GM19238 (cell line): ENCODE measurements at regions not wholly inside any gene's neighbourhood (a gene's known extent, or its start where the extent isn't known, plus 50 kb on each side); places are given as distances from the start of the nearest gene placed in this dataset.
A peak's percentile ranks its signal among the peaks of the same experiment; 100 is the strongest.

Experiments
- DNase-seq: peaks from one replicate; pipeline ENCODE4 v3.0.0; 2011; ENCODE audit warnings: low spot score; ENCODE audit not compliant: insufficient read length

DNA sequence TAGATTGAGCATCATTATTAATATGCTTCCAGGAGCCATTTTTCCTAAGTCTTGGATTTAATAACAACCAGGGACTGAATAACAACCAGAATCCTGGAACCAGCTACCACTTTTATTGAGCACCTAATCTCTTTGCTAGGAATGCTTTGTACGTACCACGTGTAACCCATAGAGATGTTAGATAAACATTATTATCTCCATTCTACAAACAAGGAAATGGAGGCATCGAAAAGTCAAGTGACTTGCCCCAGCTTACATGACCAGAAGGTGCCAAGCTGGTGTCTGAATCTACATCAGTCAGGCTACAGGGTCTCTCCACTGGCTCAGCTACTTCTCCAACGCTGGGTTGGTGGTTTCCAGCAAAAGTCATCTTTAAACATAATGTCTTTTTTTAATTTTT is 256.1 kb upstream of the ANKRD55 start:
- no peak for DNase-seq

DNA sequence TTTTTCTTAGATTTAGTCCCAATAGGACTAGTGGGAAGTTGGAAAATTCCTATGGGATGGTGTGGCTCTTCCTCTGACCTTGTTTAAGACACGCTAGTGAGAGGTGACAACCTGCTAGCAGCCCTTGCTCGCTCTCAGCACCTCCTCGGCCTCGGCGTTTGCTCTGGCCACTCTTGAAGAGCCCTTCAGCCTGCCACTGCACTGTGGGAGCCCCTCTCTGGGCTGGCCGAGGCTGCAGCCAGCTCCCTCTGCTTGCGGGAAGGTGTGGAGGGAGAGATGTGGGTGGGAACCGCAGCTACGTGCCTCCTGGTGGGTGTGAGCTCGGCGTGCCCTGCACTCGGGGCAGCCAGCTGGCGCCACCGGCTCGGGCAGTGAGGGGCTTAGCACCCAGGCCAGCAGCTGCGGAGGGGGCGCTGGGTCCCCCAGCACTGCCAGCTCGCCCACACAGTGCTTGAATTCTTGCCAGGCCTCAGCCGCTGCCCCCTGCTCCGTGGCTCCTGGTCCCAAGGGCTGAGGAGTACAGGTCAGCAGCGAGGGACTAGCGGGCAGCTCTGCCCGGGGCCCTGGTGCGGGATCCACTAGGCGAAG is 254.5 kb upstream of the ANKRD55 start:
- DNase-seq: no peak

DNA sequence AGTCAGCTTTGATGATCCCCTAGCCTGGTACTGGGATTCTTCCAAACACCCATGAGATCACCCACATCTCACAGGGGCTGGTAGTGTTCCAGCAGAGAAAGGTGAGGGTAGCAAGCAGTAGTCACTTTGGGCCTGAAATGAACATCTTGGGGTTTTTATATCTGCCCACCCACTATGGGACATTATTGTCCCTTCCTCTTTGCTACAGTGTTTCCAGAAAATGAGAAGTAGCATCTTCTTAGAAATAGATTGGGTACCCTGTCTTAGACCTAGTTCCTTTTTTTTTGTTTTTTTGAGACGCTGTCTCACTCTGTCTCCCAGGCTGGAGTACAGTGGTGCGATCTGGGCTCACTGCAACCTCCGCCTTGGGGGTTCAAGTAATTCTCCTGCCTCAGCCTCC is 249.2 kb upstream of the ANKRD55 start:
- DNase-seq: no peak

GRCh38 chr5:56481428-56482357 is 248.6 kb upstream of the ANKRD55 start:
- DNase-seq: peak; percentile 43

- no peak for DNase-seq
Measured at GRCh38 chr5:56480705-56481427, 247.7 kb upstream of the ANKRD55 start.

GRCh38 chr5:56480078-56480704 is 247.1 kb upstream of the ANKRD55 start:
- peak; percentile 16 for DNase-seq

DNA sequence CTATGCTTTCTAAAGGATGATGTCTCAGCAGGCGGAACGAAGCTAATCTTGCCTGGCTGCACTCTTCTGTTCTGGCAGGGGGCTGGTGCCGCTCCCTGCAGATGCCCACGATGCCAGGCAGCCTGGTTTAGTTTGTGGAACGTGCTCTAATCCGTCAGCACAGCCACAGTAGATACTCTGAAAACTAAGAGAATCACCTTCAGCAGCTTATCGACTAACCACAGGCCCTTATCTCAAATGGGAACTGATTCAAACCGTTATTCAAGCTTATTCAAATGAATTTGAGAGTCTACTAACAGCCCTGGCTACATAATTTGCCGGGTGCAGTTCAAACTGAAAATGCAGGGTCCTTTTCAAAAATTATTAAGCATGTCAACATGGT is 246.6 kb upstream of the ANKRD55 start:
- DNase-seq: no peak

DNA sequence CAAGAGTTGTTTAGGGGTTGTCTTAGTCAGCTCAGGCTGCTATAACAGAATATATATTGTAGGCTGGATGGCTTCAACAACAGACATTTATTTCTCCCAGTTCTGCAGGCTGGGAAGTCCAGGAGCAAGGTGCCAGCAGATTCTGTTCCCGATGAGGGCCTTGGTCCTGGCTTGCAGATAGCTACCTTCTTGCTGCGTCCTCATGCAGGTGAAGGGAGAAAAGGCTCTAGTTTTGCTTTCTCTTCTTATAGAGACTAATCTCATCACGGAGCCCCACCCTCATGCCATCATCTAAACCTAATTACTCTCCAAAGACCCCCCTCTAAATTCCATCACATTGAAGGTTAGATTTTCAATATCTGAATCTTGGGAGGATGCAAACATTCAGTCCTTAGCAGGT is 246.0 kb upstream of the ANKRD55 start:
- DNase-seq: no peak

DNA sequence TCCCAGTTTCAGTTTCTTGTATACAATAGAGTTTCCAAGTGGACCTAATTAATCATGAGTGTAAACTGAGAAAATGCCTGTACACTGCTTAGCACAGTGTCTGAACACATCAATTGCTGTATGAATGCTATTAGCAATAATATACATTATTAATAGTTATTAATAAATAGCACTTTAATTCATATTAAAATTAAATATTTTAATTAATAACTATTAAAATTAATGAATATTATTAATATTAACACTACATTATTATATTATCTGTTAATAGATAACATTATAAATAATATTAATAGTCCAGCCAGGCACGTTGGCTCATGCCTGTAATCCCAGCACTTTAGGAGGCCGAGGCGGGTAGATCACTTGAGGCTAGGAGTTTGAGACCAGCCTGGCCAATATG is 244.9 kb upstream of the ANKRD55 start:
- DNase-seq: no peak

- DNase-seq: no peak
Measured at GRCh38 chr5:56476487-56476856, 243.3 kb upstream of the ANKRD55 start.

DNA sequence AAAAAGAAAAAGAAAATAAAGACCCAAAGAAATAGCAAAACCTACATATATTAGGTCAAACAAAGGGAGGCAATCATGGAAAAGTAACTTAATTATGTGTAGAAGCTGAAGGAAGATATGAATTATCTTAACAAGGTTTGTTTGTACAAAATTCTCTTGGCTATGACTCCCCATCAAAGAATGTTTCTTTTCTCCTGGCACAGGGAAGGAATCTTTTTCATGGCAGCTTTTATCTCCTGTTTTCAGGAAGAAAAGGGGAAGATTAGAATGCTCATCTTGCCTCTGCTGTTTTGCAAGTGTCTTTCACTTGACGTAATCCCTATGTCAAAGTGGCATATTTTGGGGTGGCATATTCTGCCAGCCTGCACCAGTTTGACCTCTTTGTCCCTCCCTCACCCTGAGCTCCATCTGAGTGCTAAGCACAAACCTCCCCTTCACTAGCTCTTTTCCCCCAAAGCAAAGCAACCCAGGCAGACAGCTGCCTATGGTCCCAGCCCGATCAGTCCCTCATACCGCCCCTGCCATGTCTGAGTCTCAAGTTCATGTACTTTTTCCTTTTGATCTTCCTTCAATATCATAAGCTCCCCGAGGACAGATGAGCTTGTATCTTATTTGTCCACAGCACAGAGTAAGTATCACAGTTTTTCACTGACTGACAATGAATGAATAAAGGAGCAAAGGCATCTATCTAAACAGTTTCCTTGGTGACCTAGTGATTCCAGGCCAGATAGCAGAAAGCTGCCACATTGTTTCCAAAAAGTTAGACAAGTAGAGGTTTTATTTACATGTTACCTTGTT is 242.8 kb upstream of the ANKRD55 start:
- DNase-seq: no peak

- no peak for DNase-seq
Measured at GRCh38 chr5:56471707-56472106, 238.6 kb upstream of the ANKRD55 start.

- DNase-seq: no peak
Measured at GRCh38 chr5:56470007-56470406, 236.9 kb upstream of the ANKRD55 start.

GRCh38 chr5:56468277-56468676 is 235.1 kb upstream of the ANKRD55 start:
- no peak for DNase-seq

- no peak for DNase-seq
Measured at GRCh38 chr5:56467176-56467717, 234.1 kb upstream of the ANKRD55 start.

DNA sequence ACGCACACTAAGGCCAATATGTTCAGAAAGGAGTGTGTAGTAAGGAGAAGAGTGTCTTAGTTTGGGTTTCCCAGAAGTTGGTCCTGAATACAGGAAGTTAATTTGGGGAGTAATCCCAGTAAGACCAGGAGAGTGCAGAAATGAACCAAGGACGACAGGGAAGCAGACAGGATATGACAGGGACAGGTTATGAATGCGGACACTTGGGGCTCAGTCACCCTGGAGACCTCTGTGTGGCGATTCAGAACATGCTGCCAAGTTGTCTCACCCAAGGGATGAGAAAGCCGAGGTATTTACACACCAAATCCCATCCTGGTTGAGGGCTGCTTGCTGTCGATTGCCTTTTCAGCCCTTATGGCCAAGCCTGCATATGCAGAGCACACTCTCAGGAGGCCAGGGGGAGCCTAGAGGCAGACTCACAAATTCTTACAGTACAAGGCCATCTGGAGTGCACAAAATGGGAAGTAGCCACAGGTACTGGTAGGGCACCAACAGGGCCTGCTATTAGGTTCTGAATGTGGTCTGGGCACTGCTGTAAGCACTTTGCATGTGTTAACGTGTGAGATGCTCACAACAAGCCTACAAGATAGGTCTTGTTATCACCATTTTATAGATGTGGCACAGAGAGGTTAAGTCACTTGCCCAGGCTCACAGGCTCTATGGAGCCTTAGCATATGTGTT is 233.1 kb upstream of the ANKRD55 start:
- no peak for DNase-seq

DNA sequence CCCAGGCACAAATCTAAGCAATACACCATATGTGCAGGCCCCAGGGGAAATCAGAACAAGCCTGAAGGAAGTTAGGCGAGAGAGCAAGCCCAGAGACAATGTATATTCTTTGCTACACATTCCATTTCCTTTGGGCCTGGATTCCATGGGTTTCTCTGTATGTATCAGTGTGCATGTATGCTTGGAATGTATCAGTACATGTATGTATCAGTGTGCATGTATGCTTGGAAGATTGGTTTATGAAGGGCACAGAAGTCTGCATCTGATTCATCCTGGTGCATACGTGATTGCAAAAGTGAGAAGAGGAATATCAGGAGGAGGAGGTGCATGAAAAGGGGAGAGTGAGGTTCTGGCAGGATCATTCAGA is 232.6 kb upstream of the ANKRD55 start:
- no peak for DNase-seq

DNA sequence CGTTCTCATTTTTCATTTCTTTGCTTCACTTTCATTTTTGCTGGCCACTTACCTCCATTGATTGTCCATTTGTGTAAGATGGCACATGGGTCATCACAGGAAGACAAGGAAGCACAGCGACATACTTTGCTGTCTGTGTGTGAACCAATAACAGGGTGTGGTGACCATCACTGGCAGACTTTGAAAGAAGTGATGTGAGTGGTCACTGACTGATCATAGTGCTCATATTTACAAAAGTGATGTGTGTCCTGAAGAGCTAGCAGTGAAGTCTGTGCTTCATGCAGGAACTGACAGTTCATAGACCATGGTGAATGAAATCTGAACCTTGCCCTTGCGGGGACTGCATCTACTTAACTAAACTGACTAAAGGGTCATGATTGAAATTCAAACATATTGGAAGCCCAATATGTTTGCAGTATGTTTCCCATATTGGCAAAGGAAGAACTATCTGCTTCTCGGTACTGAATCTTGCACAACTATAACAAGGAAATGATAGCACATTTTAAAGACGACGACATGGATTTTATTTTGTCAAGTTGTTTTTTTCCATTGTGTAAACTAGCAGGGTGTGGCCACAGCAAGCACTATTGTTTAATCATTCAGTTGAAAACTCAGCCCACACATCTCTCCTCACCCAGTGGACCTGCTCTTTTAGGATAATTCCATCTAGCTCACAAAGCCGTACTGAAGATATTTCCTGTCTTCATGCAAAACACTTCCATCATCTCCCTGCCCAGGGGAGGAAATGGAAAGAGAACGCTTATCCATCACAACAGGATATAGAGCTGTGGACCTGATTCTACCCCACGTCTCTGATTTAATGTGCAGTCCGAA is 232.0 kb upstream of the ANKRD55 start:
- no peak for DNase-seq

GRCh38 chr5:56463944-56464571 is 230.9 kb upstream of the ANKRD55 start:
- no peak for DNase-seq
